ENCODE measurements at regions not wholly inside any gene's neighbourhood (a gene's known extent, or its start where the extent isn't known, plus 50 kb on each side); places are given as distances from the start of the nearest gene placed in this dataset.
"Not testable (repeated sequence)": the region's sequence is repeated elsewhere in the genome, so short reads cannot be mapped to it uniquely, and the experiment has no call there.

GRCh38 chr1:228611707-228612106 is 123.6 kb upstream of the RHOU start:
- DNase-seq: not testable (repeated sequence)

- not testable (repeated sequence) for DNase-seq
Measured at GRCh38 chr1:228622002-228622716, 113.1 kb upstream of the RHOU start.

GRCh38 chr1:228626481-228626880 is 108.8 kb upstream of the RHOU start:
- not testable (repeated sequence) for DNase-seq

- not testable (repeated sequence) for DNase-seq
Measured at GRCh38 chr1:228632858-228633257, 102.4 kb upstream of the RHOU start.

GRCh38 chr1:228635304-228635703 is 100.0 kb upstream of the RHOU start:
- not testable (repeated sequence) for DNase-seq

- not testable (repeated sequence) for DNase-seq
Measured at GRCh38 chr1:228637529-228637928, 97.8 kb upstream of the RHOU start.

GRCh38 chr1:228646717-228647522 is 88.4 kb upstream of the RHOU start:
- no peak for DNase-seq

GRCh38 chr1:228647523-228648444 is 87.5 kb upstream of the RHOU start:
- DNase-seq: no peak

GRCh38 chr1:228648647-228649383 is 86.5 kb upstream of the RHOU start:
- no peak for DNase-seq

- no peak for DNase-seq
Measured at GRCh38 chr1:228650141-228650540, 85.1 kb upstream of the RHOU start.

- DNase-seq: no peak
Measured at GRCh38 chr1:228650946-228651345, 84.3 kb upstream of the RHOU start.

GRCh38 chr1:228652116-228652515 is 83.2 kb upstream of the RHOU start:
- DNase-seq: no peak

GRCh38 chr1:228653057-228653456 is 82.2 kb upstream of the RHOU start:
- not testable (repeated sequence) for DNase-seq

GRCh38 chr1:228653748-228654147 is 81.5 kb upstream of the RHOU start:
- no peak for DNase-seq

GRCh38 chr1:228655796-228656394 is 79.4 kb upstream of the RHOU start:
- no peak for DNase-seq

GRCh38 chr1:228662007-228662689 is 73.1 kb upstream of the RHOU start:
- not testable (repeated sequence) for DNase-seq

GRCh38 chr1:228664399-228664914 is 70.8 kb upstream of the RHOU start:
- peak; percentile 84 for DNase-seq

- no peak for DNase-seq
Measured at GRCh38 chr1:228666686-228667623, 68.3 kb upstream of the RHOU start.
